B cell (primary cell): ENCODE measurements at regions not wholly inside any gene's neighbourhood (a gene's known extent, or its start where the extent isn't known, plus 50 kb on each side); places are given as distances from the start of the nearest gene placed in this dataset.

ENCODE experiments used
- ATAC-seq: fragments of 200-7000 bp; cut with Tn5 transposase; one replicate; pipeline ENCODE4 v1.10.0; 2021; ENCODE audit warnings: low read depth, mild to moderate bottlenecking, moderate number of reproducible peaks, moderate library complexity
- CTCF ChIA-PET: fragments of 350-600 bp; sonication (Branson Sonifier 250); formaldehyde crosslinking; loops from one replicate; lab custom pipeline; 2021; ENCODE audit warnings: antibody characterized with exemption, inconsistent platforms; lab: Charles Lee
- POLR2A ChIA-PET: fragments of 350-600 bp; sonication (Branson Sonifier 250); formaldehyde crosslinking; loops from one replicate; lab custom pipeline; 2021; ENCODE audit warnings: antibody characterized with exemption; lab: Charles Lee
- DNase-seq: peaks from one replicate; pipeline ENCODE4 v3.0.0; 2013
- H2AFZ ChIP-seq: 2 replicates; pipeline ENCODE4 v1.6.1; 2012; ENCODE audit warnings: mild to moderate bottlenecking, low read depth, low read length; ENCODE audit not compliant: insufficient read depth, poor library complexity, severe bottlenecking
- H3K27ac ChIP-seq, 2 donors: 1 replicate in 1 of 2; 2 replicates in 1 of 2; pipeline ENCODE4 v1.5.1; 2012 to 2013; ENCODE audit warnings: low read length in 2 of 2, mild to moderate bottlenecking in 2 of 2, moderate library complexity in 1 of 2
- H3K27me3 ChIP-seq, 4 experiments: fragments of 200-600 bp in 1 of 4; sonication (generic) in 1 of 4; replicated peaks in 1 of 4; 1 replicate in 2 of 4; 2 replicates in 2 of 4; pipeline versions ENCODE4 v1.6.1 to v1.7.0; 2013 to 2016; ENCODE audit warnings: low read length in 3 of 4, mild to moderate bottlenecking in 2 of 4, mixed read lengths in 1 of 4, moderate library complexity in 1 of 4; ENCODE audit not compliant: insufficient read depth in 4 of 4, control insufficient read depth in 3 of 4; ENCODE audit errors: control extremely low read depth in 1 of 4
- H3K36me3 ChIP-seq, 2 experiments: replicated peaks in 1 of 2; 1 replicate in 1 of 2; 2 replicates in 1 of 2; pipeline versions ENCODE4 v1.6.1 to v1.7.1; 2013; ENCODE audit warnings: low read length in 1 of 2; ENCODE audit not compliant: insufficient read depth in 2 of 2, control insufficient read depth in 1 of 2; ENCODE audit errors: control extremely low read depth in 1 of 2, extremely low read depth in 1 of 2
- H3K4me1 ChIP-seq, 2 donors: fragments of 200-600 bp in 1 of 2; sonication (generic) in 1 of 2; 1 replicate in 1 of 2; 2 replicates in 1 of 2; pipeline versions ENCODE4 v1.5.1 to v1.6.1; 2013 to 2017; ENCODE audit warnings: low read length in 2 of 2; ENCODE audit not compliant: control insufficient read depth in 2 of 2, insufficient read depth in 2 of 2
- H3K4me2 ChIP-seq: replicated peaks from 2 replicates; pipeline ENCODE3; 2012; ENCODE audit warnings: mild to moderate bottlenecking, low read depth, low read length; ENCODE audit not compliant: poor library complexity, severe bottlenecking
- H3K4me3 ChIP-seq, 5 experiments: fragments of 200-600 bp in 1 of 5; sonication (generic) in 1 of 5; 1 replicate in 3 of 5; 2 replicates in 2 of 5; pipeline versions ENCODE4 v1.5.1 to v1.7.0; 2011 to 2016; ENCODE audit warnings: low read length in 4 of 5, mild to moderate bottlenecking in 4 of 5, low read depth in 2 of 5, control low read depth in 1 of 5, moderate library complexity in 1 of 5; ENCODE audit not compliant: insufficient read depth in 1 of 5; ENCODE audit errors: control extremely low read depth in 1 of 5, extremely low read depth in 1 of 5
- H3K79me2 ChIP-seq: fragments of 200-600 bp; sonication (generic); one replicate; pipeline ENCODE4 v1.6.0; 2016; ENCODE audit warnings: low read length; ENCODE audit not compliant: control insufficient read depth, insufficient read depth
- H3K9ac ChIP-seq: fragments of 200-600 bp; sonication (generic); 2 replicates; pipeline ENCODE4 v1.6.1; 2017; ENCODE audit warnings: mild to moderate bottlenecking, low read length, moderate library complexity
- H3K9me3 ChIP-seq, 3 donors: one replicate each; pipeline versions ENCODE4 v1.6.1 to v1.7.1; 2013; ENCODE audit warnings: low read length in 2 of 3; ENCODE audit not compliant: control insufficient read depth in 2 of 3, insufficient read depth in 1 of 3; ENCODE audit errors: control extremely low read depth in 1 of 3
- H4K20me1 ChIP-seq: 2 replicates; pipeline ENCODE4 v1.6.0; 2012; ENCODE audit warnings: mild to moderate bottlenecking, low read length; ENCODE audit not compliant: insufficient read depth, control insufficient read depth, poor library complexity, severe bottlenecking
- H3K27ac Mint-ChIP-seq: one replicate; pipeline ENCODE4 v1.8.0; 2021; ENCODE audit warnings: mixed read lengths
- H3K27me3 Mint-ChIP-seq: one replicate; pipeline ENCODE4 v1.8.0; 2021; ENCODE audit warnings: mixed read lengths
- H3K4me1 Mint-ChIP-seq: one replicate; pipeline ENCODE4 v1.8.0; 2021; ENCODE audit warnings: mixed read lengths
- H3K4me3 Mint-ChIP-seq: one replicate; pipeline ENCODE4 v1.8.0; 2021; ENCODE audit warnings: mixed read lengths
- H3K9me3 Mint-ChIP-seq: one replicate; pipeline ENCODE4 v1.8.0; 2022; ENCODE audit warnings: mixed read lengths; ENCODE audit not compliant: insufficient read depth
- CTCF ChIP-seq: fragments of 200-600 bp; IDR thresholded peaks from one replicate; pipeline ENCODE4 v1.8.0; 2022; ENCODE audit warnings: antibody characterized with exemption, mild to moderate bottlenecking
- EZH2 ChIP-seq: IDR thresholded peaks from 2 replicates; pipeline ENCODE4 v1.6.1; 2012; ENCODE audit warnings: borderline replicate concordance, low read depth, mild to moderate bottlenecking, moderate library complexity, low read length; ENCODE audit not compliant: insufficient read depth, poor library complexity, severe bottlenecking
- WGBS: methylation state at CpG from one replicate; pipeline ENCODE4 v1.1.5; 2013; ENCODE audit warnings: missing lambda C conversion rate; ENCODE audit not compliant: insufficient coverage; 5-methylcytosine and 5-hydroxymethylcytosine counted together
- intact Hi-C: fragments of 100-400 bp; cut with micrococcal nuclease; formaldehyde crosslinking; loops from one replicate; pipeline ENCODE4 v1.10.0; 2022

GRCh38 chr10:129105266-129105665 is 361.8 kb upstream of the MGMT start:
- H3K4me3 ChIP-seq, result no peak overlapping the region
- DNase-seq (no peak), ATAC-seq (no peak)
- H3K27ac ChIP-seq, result no peak overlapping the region
- Mint-ChIP-seq H3K27me3 (peaks cover 3% of the 10 kb centered on the region), H3K9me3 (no peaks in the 10 kb centered on the region), H3K4me3 (no peak overlapping the region), H3K4me1 (no peaks in the 10 kb centered on the region), H3K27ac (no peak overlapping the region)
- H3K36me3 ChIP-seq, result no peaks in the 10 kb centered on the region
- H3K9me3 ChIP-seq, result peaks cover 0 to 3% (median 0%) of the 10 kb centered on the region in 3 donors
- H3K9ac ChIP-seq, result no peak overlapping the region
- H3K79me2 ChIP-seq, result no peaks in the 10 kb centered on the region
- no peaks in the 10 kb centered on the region for H3K4me1 ChIP-seq
- CTCF ChIA-PET, result no interaction called here
- intact Hi-C loops, result no loop called here
- WGBS, result no CpG with 5 or more reads among the region's 2 CpGs
- TF ChIP-seq EZH2 (no peak), CTCF (no peak)
- POLR2A ChIA-PET, result no interaction called here
- H2AFZ ChIP-seq, result no peak overlapping the region
- H3K4me2 ChIP-seq, result no peak overlapping the region
- no peaks in the 10 kb centered on the region for H3K27me3 ChIP-seq
- H4K20me1 ChIP-seq, result no peaks in the 10 kb centered on the region

GRCh38 chr10:129106314-129106713 is 360.7 kb upstream of the MGMT start:
- POLR2A ChIA-PET, result no interaction called here
- intact Hi-C loops, result no loop called here
- no peak overlapping the region for H3K4me3 Mint-ChIP-seq

More at GRCh38 chr10:129106314-129106713, 360.7 kb upstream of the MGMT start:
- TF ChIP-seq EZH2 (no peak), CTCF (no peak)
- Mint-ChIP-seq H3K27ac (no peak overlapping the region), H3K9me3 (no peaks in the 10 kb centered on the region), H3K27me3 (peaks cover 3% of the 10 kb centered on the region), H3K4me1 (no peaks in the 10 kb centered on the region)
- no peak for DNase-seq
- Histone ChIP-seq H3K36me3 (no peaks in the 10 kb centered on the region), H4K20me1 (no peaks in the 10 kb centered on the region), H3K27me3 (no peaks in the 10 kb centered on the region), H3K9me3 (peaks cover 0 to 3% (median 0%) of the 10 kb centered on the region in 3 donors), H3K4me2 (no peak overlapping the region), H3K4me3 (no peak overlapping the region), H3K27ac (no peak overlapping the region), H3K9ac (no peak overlapping the region), H3K79me2 (no peaks in the 10 kb centered on the region), H3K4me1 (no peaks in the 10 kb centered on the region), H2AFZ (no peak overlapping the region)
- CTCF ChIA-PET, result no interaction called here
- no peak for ATAC-seq
- no CpG with 5 or more reads among the region's 4 CpGs for WGBS
